Lower leg skin (tissue), 3 donors: ENCODE measurements at regions not wholly inside any gene's neighbourhood (a gene's known extent, or its start where the extent isn't known, plus 50 kb on each side); places are given as distances from the start of the nearest gene placed in this dataset.

Experiments used
- CTCF ChIP-seq, 3 donors: fragments of 450-650 bp; IDR thresholded peaks; one replicate each; pipeline ENCODE4 v1.5.1; 2016; ENCODE audit warnings: antibody characterized with exemption in 3 of 3, mild to moderate bottlenecking in 3 of 3, moderate library complexity in 2 of 3
- POLR2A ChIP-seq, 2 donors: fragments of 450-650 bp; IDR thresholded peaks; one replicate each; pipeline ENCODE4 v1.6.1; 2016 to 2017; ENCODE audit warnings: antibody characterized with exemption in 2 of 2, mild to moderate bottlenecking in 1 of 2, moderate library complexity in 1 of 2

- no peak for TF ChIP-seq CTCF (IDR thresholded peaks at IDR 0.05)
- no peak for TF ChIP-seq POLR2A (IDR thresholded peaks at IDR 0.05)
These were observed 138.3 kb upstream of the LSM8 start for GRCh38 chr7:118045629-118046028.
